LNCaP clone FGC (cell line): ENCODE measurements at regions not wholly inside any gene's neighbourhood (a gene's known extent, or its start where the extent isn't known, plus 50 kb on each side); places are given as distances from the start of the nearest gene placed in this dataset.
"Not testable (repeated sequence)": the region's sequence is repeated elsewhere in the genome, so short reads cannot be mapped to it uniquely, and the experiment has no call there.

Experiments used
- DNase-seq: peaks from one replicate; pipeline ENCODE4 v3.0.0-alpha.2; 2011; ENCODE audit warnings: low read depth
- H3K4me3 ChIP-seq: 2 replicates; pipeline ENCODE4 v1.5.1; 2011; ENCODE audit warnings: mild to moderate bottlenecking, low read depth, low read length, control low read depth
- TF ChIP-seq, protein P1 (sequence below): IDR thresholded peaks from 2 replicates; pipeline ENCODE4 v1.5.1; 2012; ENCODE audit warnings: mild to moderate bottlenecking; ENCODE audit not compliant: control insufficient read depth, insufficient read depth; ENCODE audit errors: extremely low read depth

DNA sequence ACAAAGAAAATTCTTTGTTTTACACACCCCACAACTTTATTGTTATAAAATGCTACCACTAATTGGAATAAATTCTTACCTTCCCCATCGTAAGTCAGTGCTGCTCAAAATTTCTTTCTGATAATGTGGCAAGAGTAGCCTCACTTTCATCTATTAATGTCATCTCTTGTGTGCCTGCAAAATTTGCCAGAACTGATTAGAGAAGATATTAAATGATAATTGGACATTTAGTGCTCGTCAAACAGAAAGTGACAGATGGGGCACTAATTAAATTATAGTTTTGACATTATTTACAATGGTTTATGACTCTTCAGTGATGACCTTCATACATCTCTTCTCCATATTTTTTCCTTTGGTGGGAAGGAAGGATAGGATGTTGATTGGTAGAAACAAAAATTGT lies 690.9 kb downstream of the NXPH1 start:
- no peak for DNase-seq

DNA sequence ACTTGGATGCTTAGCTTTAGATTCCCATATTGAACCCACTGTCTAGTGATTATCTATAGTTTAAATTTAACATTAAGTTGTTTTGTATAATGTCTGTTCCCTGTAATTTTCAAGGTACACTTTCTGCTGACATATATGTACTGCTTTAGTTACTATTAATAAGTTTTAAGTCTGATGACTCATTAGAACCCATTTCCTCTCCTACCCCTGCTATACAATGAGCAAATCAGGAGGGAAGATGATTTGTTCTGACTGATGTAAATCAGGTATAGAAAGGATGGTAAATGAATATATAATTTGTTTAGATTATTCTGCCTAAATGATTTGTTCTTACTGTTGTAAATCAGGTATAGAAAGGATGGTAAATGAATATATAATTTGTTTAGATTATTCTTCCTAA lies 691.8 kb downstream of the NXPH1 start:
- TF ChIP-seq, protein P1, sequence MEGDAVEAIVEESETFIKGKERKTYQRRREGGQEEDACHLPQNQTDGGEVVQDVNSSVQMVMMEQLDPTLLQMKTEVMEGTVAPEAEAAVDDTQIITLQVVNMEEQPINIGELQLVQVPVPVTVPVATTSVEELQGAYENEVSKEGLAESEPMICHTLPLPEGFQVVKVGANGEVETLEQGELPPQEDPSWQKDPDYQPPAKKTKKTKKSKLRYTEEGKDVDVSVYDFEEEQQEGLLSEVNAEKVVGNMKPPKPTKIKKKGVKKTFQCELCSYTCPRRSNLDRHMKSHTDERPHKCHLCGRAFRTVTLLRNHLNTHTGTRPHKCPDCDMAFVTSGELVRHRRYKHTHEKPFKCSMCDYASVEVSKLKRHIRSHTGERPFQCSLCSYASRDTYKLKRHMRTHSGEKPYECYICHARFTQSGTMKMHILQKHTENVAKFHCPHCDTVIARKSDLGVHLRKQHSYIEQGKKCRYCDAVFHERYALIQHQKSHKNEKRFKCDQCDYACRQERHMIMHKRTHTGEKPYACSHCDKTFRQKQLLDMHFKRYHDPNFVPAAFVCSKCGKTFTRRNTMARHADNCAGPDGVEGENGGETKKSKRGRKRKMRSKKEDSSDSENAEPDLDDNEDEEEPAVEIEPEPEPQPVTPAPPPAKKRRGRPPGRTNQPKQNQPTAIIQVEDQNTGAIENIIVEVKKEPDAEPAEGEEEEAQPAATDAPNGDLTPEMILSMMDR = no peak
- H3K4me3 ChIP-seq = no peak overlapping the region
- DNase-seq = no peak

More for the DNA sequence above, 690.9 kb downstream of the NXPH1 start:
- TF ChIP-seq, protein P1 = no peak
- no peak overlapping the region for H3K4me3 ChIP-seq

DNA sequence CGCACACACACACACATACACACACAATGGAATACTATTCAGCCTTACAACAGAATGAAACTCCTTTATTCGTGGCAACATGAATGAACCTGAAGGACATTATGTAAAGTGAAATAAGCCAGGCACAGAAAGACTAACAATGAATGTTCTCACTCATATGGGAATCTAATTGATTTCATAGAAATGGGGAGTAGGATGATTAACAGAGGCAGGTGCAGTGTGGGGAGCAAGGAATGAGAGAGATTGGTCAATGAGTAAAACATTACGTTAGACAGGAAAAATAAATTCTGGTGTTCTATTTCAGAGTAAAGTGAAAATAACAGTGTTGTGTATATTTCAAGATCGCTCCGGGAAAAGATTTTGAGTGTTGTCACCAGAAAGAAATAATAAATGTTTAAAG lies 694.5 kb downstream of the NXPH1 start:
- no peak for DNase-seq
- TF ChIP-seq, protein P1 = no peak
- H3K4me3 ChIP-seq = no peak overlapping the region

DNA sequence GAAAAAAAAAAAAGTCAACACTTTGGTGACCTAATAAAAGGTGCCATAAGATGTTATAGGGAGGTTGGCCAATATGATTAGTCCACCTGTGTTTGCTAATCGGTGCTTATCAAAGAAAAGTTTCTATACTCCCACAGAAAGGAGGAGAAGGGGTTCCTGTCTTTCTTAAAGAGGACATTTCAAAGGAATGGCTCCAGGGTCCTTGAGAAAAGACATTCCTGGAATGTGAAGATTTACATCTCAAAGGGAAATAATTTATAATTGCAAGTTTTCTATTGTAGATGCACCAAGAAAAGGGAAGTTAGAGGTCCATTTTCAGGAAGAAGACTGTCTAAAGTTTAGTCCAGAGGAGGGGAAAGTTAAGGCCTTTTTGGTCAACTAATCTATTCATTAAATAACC lies 715.3 kb downstream of the NXPH1 start:
- TF ChIP-seq, protein P1 = no peak
- no peak overlapping the region for H3K4me3 ChIP-seq
- DNase-seq = no peak

DNA sequence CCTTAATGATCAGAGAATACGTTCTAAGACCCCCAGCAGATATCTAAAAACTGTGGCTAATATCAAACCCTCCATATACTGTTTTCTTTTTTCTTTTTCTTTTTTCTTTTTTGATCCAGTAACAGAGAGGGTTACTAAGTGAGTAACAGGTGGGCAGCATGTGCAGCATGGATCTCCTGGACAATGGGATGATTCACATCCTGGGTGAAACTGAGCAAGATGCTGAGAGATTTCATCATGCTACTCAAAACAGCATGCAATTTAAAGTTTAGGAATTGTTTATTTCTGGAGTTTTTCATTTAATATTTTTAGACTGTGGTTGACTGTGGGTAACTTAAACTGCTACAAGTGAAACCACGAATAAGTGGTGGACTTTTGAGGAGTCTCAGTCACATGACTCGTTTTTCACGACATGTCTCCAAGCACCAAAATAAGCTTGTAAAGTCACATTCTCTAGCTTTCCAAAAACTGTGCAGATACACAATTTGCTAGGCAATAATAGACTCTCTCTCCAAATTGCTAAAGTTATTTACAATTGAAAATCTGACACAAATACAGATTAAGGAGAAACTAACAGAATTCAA lies 716.2 kb downstream of the NXPH1 start:
- H3K4me3 ChIP-seq = no peak overlapping the region
- TF ChIP-seq, protein P1 = no peak
- no peak for DNase-seq

DNA sequence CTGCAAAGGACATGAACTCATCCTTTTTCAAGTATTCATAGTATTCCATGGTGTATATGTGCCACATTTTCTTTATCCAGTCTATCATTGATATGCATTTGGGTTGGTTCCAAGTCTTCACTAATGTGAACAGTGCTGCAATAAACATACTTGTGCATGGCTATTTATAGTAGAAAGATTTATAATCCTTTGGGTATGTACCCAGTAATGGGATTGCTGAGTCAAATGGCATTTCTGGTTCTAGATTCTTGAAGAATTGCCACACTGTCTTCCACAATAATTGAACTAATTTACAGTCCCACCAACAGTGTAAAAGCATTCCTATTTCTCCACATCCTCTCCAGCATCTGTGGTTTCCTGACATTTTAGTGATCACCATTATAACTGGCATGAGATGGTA lies 730.3 kb downstream of the NXPH1 start:
- DNase-seq, H3K4me3 ChIP-seq: not testable (repeated sequence)

DNA sequence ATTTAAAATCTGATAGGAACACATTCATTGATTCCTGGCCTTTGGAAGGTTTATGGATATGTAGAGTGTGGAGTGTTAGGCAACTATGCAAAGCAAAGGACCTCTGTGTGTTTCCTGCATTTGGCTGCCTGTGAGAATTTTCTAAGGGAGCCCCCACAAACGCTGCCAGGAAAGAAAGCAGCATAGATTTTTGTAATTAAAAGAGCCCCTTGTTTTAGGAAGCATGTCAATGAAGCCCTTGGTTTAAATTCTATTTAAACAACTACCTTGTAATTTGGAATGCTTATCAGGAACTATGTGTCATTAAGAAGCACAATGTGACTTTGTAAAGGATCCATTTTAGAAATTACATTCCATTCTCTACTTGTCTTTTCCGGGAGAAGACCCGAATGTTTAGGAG lies 742.5 kb downstream of the NXPH1 start:
- H3K4me3 ChIP-seq = no peak overlapping the region
- DNase-seq = no peak
- TF ChIP-seq, protein P1 = no peak
